SH-SY5Y (cell line): ENCODE measurements at regions not wholly inside any gene's neighbourhood (a gene's known extent, or its start where the extent isn't known, plus 50 kb on each side); places are given as distances from the start of the nearest gene placed in this dataset.

Experiments used
- GATA2 ChIP-seq: IDR thresholded peaks from 2 replicates; pipeline ENCODE4 v1.6.1; 2011; ENCODE audit warnings: mild to moderate bottlenecking, low read depth, low read length
- GATA3 ChIP-seq: IDR thresholded peaks from 2 replicates; pipeline ENCODE4 v1.6.1; 2011; ENCODE audit warnings: low read depth, mild to moderate bottlenecking, low read length, moderate library complexity

DNA sequence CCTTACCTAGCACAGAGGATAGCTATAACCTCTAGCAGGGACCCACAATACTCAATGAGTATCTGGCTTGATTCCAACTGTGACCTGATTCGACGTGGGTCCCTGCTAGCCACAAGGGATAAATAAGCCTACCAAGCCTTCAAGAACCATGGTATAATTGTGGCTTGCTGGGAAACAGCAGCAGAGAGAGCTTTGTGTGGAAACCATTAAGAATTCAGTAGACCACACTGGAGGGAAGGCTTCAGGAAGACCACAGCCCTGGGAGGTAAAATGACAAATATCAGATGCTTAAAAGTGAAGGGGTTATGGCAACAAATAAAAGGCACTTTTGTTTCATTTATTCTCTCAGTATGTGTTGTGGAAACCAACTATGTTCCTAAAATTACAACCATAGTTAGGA lies 82.6 kb upstream of the WIPF1 start:
- TF ChIP-seq GATA2, result no peak
- TF ChIP-seq GATA3, result no peak

DNA sequence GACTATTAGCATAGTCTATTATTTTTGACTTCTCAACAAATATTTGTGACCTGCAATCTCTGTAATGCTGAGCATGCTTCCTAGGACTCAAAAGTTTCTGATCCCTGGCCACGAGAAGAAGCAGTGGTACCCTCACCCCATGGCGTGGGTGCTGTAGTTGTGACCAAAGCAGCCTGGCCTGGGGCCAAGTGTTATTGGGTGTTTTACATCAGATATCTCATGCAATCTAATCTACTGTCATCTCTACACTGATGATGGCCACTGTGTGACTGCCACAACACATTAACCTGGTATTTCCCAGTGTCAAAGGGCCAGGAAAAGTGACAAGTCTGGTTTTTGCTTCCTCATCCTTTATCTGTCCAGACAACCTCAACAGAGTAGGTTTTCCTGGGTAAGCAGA lies 80.8 kb upstream of the WIPF1 start:
- TF ChIP-seq GATA3 (peak; percentile 99), GATA2 (peak; percentile 99)

DNA sequence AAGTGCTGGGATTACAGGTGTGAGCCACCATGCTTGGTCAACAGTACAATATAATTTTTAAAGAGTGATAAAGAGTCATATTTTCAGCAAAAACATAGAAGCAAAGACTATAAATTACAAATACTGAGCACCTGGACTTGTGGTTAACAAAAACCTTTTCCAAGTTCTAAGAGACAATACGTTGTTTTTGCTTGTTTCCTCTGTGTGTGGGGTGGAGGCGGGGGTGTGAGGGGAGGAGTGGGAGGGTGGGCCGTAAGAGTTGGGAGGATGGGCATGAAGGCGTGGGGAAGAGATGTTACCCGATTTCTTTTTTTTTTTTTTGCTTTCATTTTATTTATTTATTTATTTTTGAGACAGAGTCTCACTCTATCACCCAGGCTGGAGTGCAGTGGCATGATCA lies 78.0 kb upstream of the WIPF1 start:
- TF ChIP-seq GATA3, result no peak
- TF ChIP-seq GATA2, result no peak

DNA sequence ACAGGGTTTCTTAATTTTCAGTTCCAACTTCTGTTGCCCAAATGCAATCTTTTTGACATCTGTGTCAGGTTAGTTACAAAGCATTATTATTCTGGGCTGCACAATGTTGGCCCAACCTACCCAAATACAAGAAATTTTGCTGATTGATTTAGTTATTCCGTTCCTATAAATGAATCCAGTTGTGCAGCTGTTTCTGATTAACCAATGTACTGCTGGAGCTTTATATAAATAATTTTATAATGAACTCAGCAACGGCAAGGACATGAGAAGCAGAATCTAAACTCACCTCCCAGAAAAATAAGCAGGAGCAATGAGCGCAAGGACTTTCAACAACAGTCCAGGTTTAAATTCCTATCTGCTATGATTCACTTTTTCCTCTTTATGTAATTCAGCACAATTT lies 76.3 kb upstream of the WIPF1 start:
- no peak for TF ChIP-seq GATA3
- TF ChIP-seq GATA2, result no peak

DNA sequence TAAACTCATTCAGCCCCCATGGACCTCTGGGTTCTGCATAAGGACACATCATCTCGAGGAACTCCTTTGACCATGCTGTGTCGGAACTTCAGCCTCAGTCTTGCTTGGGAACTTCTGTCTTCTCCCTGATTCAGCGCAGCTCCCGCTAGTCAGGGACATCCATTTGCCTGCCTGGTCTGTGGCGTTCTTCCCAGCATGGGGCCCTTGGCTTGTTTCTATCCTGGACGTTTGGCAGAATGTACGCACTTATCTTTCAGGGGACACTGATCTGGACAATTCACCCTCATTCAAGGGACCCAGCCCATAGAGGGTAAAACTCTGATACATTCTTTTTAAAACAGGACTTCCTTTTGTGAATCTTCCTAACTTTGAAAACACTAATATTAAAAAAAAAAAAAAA lies 75.8 kb upstream of the WIPF1 start:
- TF ChIP-seq GATA2, result no peak

DNA sequence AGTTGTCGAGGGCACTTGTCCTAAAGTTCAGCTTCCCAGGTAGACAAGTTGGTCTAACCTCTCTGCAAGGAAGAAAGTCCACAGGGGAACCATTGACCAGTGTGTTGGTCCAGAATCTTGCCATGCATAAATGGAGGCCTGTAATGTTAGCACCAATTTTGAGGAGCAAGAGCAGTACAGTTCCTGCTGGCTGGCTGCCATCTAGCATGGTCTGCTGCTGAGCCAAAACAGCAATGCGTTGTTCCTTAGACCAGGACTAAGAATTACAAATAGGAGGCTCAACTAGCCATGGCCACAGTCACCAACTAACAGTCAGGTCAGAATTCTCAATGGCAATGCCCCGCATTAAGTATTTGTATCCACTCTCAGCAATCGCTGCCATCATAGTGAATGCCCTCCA lies 72.8 kb upstream of the WIPF1 start:
- no peak for TF ChIP-seq GATA3
- no peak for TF ChIP-seq GATA2

DNA sequence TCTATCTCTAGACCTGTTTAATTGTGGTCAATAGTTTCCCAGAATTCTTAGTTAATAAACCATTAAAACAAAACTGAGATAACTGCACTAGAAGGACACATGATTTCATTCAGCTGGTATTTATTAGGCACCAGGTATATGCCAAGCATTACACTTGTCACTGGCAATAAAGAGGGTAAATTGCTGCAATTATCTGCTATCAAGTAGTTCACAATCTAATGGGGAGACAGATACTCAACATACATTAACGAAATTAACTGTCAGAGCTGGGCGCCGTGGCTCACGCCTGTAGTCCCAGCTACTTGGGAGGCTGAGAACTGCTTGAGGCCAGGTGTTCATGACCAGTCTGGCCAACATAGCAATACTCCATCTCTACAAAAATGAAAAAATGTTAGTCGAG lies 71.7 kb upstream of the WIPF1 start:
- TF ChIP-seq GATA2 (no peak), GATA3 (no peak)

DNA sequence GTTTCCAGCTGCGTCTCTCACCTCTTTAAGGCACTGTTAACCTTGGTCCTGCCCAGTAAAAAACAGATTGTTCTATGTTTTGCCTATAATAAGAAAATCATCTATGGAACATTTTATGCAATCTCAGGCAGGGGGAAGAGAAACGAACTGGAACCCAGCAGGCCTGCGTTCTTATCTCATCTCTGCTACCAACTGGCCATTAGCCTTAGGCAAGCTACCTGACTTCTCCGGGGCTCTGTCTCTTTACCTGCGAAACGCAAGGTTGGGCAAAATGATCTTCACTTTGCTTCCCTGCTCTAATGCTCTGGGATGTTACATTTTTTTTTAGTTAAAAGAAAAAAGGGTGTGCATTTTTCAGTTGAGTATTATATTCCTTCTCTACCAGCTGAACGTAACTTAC lies 70.5 kb upstream of the WIPF1 start:
- 0 out of 2 replicates have a peak, but pooled peaks have one; percentile 25 for TF ChIP-seq GATA3
- peak; percentile 69 for TF ChIP-seq GATA2

DNA sequence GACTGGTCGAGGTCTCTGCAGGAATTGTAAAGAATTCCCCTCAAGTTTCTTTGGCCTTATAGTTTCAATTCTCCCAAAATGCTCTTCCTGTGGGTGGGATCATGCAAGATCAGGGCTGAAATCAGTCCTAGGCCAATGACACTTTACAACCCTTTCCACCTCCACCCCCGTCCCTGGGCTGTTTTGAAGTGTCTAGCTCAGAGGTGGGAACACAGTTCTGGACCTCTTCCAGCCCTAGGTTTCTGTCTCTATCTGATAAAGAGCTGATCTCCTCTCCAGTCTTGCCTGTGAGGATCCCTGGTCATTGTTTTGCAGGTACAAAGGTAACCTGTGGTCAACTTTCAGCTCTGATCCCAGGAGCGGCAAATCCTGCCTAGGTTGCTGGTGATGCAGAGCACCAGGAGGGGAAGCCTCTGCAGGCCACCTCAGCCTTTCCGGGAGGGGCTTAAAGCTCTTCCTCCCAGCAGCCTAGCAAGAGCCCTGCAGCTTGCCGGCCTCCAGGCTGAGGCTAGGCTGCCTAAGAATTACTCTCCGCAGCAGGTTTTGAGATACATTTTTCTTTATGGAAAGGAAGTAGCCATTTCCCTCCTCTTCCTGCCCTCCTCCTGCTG lies 69.8 kb upstream of the WIPF1 start:
- no peak for TF ChIP-seq GATA2

DNA sequence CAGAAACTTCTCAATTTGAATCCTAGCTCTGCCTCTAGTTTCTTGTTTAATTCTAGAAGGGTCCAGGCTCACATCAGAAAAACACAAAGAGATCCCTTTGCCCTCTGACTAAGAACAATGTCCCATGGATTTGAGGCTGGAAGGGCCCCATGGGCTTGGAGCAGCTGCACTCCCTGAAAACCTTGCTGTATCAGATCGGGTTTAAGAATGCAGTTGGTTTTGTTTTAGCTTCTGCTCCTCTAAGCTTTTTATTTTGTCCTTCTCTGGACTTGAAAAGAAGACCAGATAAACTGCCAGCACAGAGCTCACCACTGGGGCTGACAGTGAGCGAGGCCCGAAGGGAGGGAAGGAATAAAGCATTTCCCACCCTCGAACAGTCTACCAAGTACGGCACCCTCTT lies 69.2 kb upstream of the WIPF1 start:
- TF ChIP-seq GATA2, result no peak
- no peak for TF ChIP-seq GATA3

DNA sequence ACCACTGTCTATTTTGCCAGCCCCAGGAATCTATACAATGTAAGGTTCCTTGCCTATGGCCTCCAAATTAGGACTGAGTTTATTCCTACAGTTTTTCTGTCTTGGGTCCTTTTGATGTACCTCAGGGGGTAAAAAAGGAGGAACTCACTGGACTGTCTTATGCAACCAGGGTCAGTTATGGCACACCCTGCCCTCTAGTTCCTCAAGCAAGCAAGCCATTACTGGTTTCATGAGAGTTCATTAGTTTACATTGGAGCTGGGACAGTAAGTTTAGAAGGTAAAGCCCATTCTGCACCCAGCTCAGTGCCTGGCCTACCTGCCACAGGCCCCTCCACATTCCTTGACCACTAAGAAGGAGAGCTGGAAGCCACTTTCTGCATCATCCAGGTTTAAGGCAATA lies 68.7 kb upstream of the WIPF1 start:
- no peak for TF ChIP-seq GATA3
- no peak for TF ChIP-seq GATA2

DNA sequence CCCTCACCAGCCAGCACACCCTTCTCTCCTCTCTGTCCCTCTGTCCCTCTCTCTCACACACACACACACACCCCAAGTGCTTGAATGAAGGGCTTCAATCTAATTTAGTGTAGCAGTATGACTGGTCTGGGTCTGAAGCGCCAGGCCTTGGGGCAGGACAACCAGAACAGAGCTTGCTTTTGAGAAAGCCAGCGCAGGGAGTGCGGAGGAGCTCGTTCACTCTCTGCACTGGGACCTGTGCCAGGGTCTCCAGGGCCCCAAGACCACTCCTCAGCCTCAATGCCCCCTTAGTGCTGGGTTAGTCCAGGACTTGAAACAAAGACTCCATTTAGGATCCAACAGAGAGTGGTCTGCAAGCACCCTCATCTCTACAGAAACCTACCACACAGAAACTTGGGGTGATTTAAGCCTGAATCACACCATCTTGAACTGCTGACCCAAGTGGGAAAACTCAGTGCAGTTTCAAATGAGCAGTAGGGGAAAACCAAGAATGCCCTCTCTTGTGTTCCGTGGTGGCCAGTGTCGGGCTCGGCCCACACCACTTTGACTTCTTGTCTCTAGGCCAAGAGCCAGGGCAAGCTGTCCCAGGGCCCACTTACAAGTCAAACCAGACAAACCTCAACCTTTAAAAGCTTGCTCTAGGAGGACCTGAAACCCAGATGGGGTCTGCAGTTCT lies 66.6 kb upstream of the WIPF1 start:
- TF ChIP-seq GATA2, result no peak
- no peak for TF ChIP-seq GATA3

DNA sequence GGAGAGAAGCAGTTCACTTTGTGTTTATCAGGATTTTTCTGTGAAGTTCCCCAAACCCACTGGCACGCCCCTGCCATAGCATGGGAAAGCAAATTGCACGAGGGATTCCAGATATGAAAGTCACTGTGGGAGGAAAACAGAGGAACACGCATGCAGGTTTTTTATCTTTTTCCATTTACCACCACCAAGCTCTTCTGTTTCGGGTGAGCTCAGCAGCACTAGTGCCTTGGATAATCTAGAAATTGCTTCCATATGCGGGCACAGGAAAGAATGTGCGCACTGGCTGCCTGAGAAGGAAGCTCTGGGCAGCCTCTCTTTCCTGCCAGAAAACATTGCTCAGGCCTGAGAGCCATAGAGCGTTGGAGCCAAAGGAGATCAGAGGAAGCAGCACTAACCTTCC lies 65.9 kb upstream of the WIPF1 start:
- TF ChIP-seq GATA3 (no peak), GATA2 (peak; percentile 36; the same call in 1 of the 2 replicates)

DNA sequence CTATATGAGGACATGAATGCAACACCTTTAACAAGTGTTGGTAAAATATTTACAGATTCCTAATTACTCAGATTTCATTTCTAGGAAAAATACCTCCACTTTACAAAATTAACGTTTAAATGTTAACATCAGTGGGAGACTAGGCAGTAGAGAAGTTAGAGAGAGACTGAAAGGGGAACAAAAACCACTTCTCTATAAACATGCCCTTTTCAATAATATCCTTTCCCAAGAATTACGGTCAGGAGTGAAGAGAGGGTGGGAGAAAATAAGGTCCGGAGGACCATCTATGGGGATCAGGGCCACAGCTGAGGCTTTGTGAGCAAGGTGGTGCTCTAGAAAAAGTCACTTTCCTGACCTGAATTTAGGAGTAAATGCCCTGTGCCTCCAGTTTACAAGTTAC lies 65.3 kb upstream of the WIPF1 start:
- TF ChIP-seq GATA3, result no peak
- no peak for TF ChIP-seq GATA2

DNA sequence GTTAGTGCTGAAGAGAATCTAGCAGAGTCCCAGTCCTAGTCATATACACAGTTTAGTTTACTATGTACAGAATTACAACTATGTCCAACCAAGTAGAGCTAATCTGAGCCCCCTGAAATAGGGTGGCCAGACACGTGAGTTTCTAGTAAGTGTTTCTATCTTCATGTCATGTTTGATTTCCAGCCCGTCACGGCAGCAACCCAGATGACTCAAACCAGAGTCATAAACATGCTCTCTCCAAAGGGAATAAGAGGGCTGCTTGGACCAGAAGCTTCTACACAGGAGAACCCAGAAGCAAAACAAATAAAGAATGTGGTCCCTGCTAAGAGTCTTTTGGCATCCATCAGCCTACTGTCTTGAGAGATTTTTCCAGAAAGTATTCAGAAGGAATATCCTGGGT lies 64.9 kb upstream of the WIPF1 start:
- TF ChIP-seq GATA3 (no peak), GATA2 (no peak)
